Fibroblast of pulmonary artery (primary cell): ENCODE measurements at regions not wholly inside any gene's neighbourhood (a gene's known extent, or its start where the extent isn't known, plus 50 kb on each side); places are given as distances from the start of the nearest gene placed in this dataset.

Experiments used
- DNase-seq: peaks from one replicate; pipeline ENCODE4 v3.0.0-alpha.2; 2010; ENCODE audit warnings: low read depth
- H3K4me3 ChIP-seq: replicated peaks from 2 replicates; pipeline ENCODE4 v1.5.1; 2011; ENCODE audit warnings: low read depth, mild to moderate bottlenecking, control low read depth, low read length, moderate library complexity
- CTCF ChIP-seq: IDR thresholded peaks from 2 replicates; pipeline ENCODE4 v1.5.1; 2011; ENCODE audit warnings: mild to moderate bottlenecking, control low read depth, low read length, inconsistent platforms; ENCODE audit errors: missing control alignments

- DNase-seq: peak; percentile 30
- TF ChIP-seq CTCF: no peak
- H3K4me3 ChIP-seq: peak overlapping the region; percentile 66
Observed at GRCh38 chr17:72591289-72592241, 470.7 kb downstream of the SOX9 start.

GRCh38 chr17:72592242-72592966 lies 471.6 kb downstream of the SOX9 start:
- peak overlapping the region; percentile 66 for H3K4me3 ChIP-seq
- no peak for TF ChIP-seq CTCF
- DNase-seq: peak; percentile 85

- no peak for DNase-seq
- TF ChIP-seq CTCF: no peak
- H3K4me3 ChIP-seq: no peak overlapping the region
Observed at GRCh38 chr17:72592967-72593325, 472.1 kb downstream of the SOX9 start.

- DNase-seq: no peak
- no peak overlapping the region for H3K4me3 ChIP-seq
- no peak for TF ChIP-seq CTCF
Observed at GRCh38 chr17:72594248-72594647, 473.4 kb downstream of the SOX9 start.
